ENCODE measurements at regions not wholly inside any gene's neighbourhood (a gene's known extent, or its start where the extent isn't known, plus 50 kb on each side); places are given as distances from the start of the nearest gene placed in this dataset.

GRCh38 chr9:85404911-85405565 lies 336.7 kb downstream of the AGTPBP1 start:
- no peak overlapping the region for H3K27ac Mint-ChIP-seq
- no peak overlapping the region for H3K27ac ChIP-seq (ENCODE audit: low read depth in 1 of 2, low read length in 2 of 2)
- no peaks in the 10 kb centered on the region for H3K36me3 ChIP-seq (ENCODE audit: insufficient read depth, low read length)
- H3K27me3 ChIP-seq (ENCODE audit: control insufficient read depth in 1 of 2, insufficient read depth in 2 of 2, low read length in 2 of 2) = no peaks in the 10 kb centered on the region
- ATAC-seq (ENCODE audit: poor library complexity) (no peak), DNase-seq (no peak)
- H3K36me3 Mint-ChIP-seq (ENCODE audit: low read depth) = no peaks in the 10 kb centered on the region
- POLR2A ChIA-PET = no interaction called here
- CTCF ChIA-PET = interaction anchor here (1.0 kb wide), 1 partner anchor 21 kb away, joined by 3 read pairs; no protein-coding TSS in a partner anchor
- no peaks in the 10 kb centered on the region for H3K9me3 Mint-ChIP-seq
- H3K27me3 Mint-ChIP-seq = peaks cover 18% of the 10 kb centered on the region
- H3K4me3 ChIP-seq (ENCODE audit: low read length) = no peak overlapping the region
- no peaks in the 10 kb centered on the region for H3K4me1 Mint-ChIP-seq (ENCODE audit: low read depth)
- H3K4me1 ChIP-seq (ENCODE audit: insufficient read depth, low read length) = no peaks in the 10 kb centered on the region
- no peak for TF ChIP-seq CTCF (IDR thresholded peaks at IDR 0.05)
- H3K9me3 ChIP-seq (ENCODE audit: control insufficient read depth in 1 of 2, insufficient read depth in 1 of 2, low read length in 2 of 2) = no peaks in the 10 kb centered on the region
- no peak overlapping the region for H3K4me3 Mint-ChIP-seq
- intact Hi-C loops (cut with DNase I, micrococcal nuclease) = no loop called here

DNA sequence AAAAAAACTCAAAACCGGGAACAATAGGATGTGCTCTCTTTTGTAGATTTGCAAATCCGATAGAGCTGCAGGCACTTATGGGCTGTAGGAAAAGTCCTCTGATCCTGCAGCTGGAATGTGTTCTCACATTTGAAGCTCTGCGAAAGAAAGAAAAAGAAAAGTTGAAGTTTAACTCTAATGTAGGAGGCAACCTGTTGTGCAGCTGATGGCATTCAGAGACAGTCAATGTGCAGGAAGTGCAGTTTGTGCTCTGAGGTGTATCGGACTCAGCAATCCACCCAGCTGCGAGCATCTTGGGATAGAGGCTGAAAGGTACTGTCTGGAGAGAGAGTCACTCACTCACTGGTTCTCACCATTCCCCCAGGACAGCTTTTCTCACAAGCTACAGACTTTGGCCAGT lies 339.2 kb downstream of the AGTPBP1 start:
- Histone ChIP-seq H3K36me3 (ENCODE audit: insufficient read depth, low read length) (no peaks in the 10 kb centered on the region), H3K4me1 (ENCODE audit: insufficient read depth, low read length) (no peaks in the 10 kb centered on the region), H3K4me3 (ENCODE audit: low read length) (no peak overlapping the region), H3K27me3 (ENCODE audit: control insufficient read depth in 1 of 2, insufficient read depth in 2 of 2, low read length in 2 of 2) (no peaks in the 10 kb centered on the region), H3K27ac (ENCODE audit: low read depth in 1 of 2, low read length in 2 of 2) (no peak overlapping the region), H3K9me3 (ENCODE audit: control insufficient read depth in 1 of 2, insufficient read depth in 1 of 2, low read length in 2 of 2) (no peaks in the 10 kb centered on the region)
- no peak overlapping the region for H3K4me3 Mint-ChIP-seq
- TF ChIP-seq CTCF (IDR thresholded peaks at IDR 0.05) = no peak
- POLR2A ChIA-PET = no interaction called here
- no peaks in the 10 kb centered on the region for H3K4me1 Mint-ChIP-seq (ENCODE audit: low read depth)
- peaks cover 8% of the 10 kb centered on the region for H3K27me3 Mint-ChIP-seq
- H3K36me3 Mint-ChIP-seq (ENCODE audit: low read depth) = no peaks in the 10 kb centered on the region
- CTCF ChIA-PET = no interaction called here
- DNase-seq = no peak
- no peak for ATAC-seq (ENCODE audit: poor library complexity)
- H3K27ac Mint-ChIP-seq = no peak overlapping the region
- H3K9me3 Mint-ChIP-seq = no peaks in the 10 kb centered on the region
- intact Hi-C loops (cut with DNase I, micrococcal nuclease) = no loop called here

- ChIA-PET CTCF (interaction anchor here (0.8 kb wide), 1 partner anchor 12 kb away, joined by 3 read pairs; no protein-coding TSS in a partner anchor), POLR2A (no interaction called here)
- no peak for ATAC-seq (ENCODE audit: poor library complexity)
Observed at GRCh38 chr9:85401998-85402397, 339.8 kb downstream of the AGTPBP1 start.

More at GRCh38 chr9:85401998-85402397, 339.8 kb downstream of the AGTPBP1 start:
- Histone ChIP-seq H3K4me1 (ENCODE audit: insufficient read depth, low read length) (no peaks in the 10 kb centered on the region), H3K4me3 (ENCODE audit: low read length) (no peak overlapping the region), H3K9me3 (ENCODE audit: control insufficient read depth in 1 of 2, insufficient read depth in 1 of 2, low read length in 2 of 2) (no peaks in the 10 kb centered on the region), H3K36me3 (ENCODE audit: insufficient read depth, low read length) (no peaks in the 10 kb centered on the region), H3K27ac (ENCODE audit: low read depth in 1 of 2, low read length in 2 of 2) (no peak overlapping the region), H3K27me3 (ENCODE audit: control insufficient read depth in 1 of 2, insufficient read depth in 2 of 2, low read length in 2 of 2) (no peaks in the 10 kb centered on the region)
- H3K4me3 Mint-ChIP-seq = no peak overlapping the region
- H3K4me1 Mint-ChIP-seq (ENCODE audit: low read depth) = no peaks in the 10 kb centered on the region
- DNase-seq = no peak
- H3K27me3 Mint-ChIP-seq = peaks cover 6% of the 10 kb centered on the region
- TF ChIP-seq CTCF (IDR thresholded peaks at IDR 0.05) = no peak
- no peak overlapping the region for H3K27ac Mint-ChIP-seq
- intact Hi-C loops (cut with DNase I, micrococcal nuclease) = no loop called here
- H3K9me3 Mint-ChIP-seq = no peaks in the 10 kb centered on the region
- H3K36me3 Mint-ChIP-seq (ENCODE audit: low read depth) = no peaks in the 10 kb centered on the region
